GM12878 (cell line): ENCODE measurements at regions not wholly inside any gene's neighbourhood (a gene's known extent, or its start where the extent isn't known, plus 50 kb on each side); places are given as distances from the start of the nearest gene placed in this dataset.

Source experiments
- ATAC-seq: fragments of 200-7000 bp; cut with Tn5 transposase; 3 replicates; pipeline ENCODE4 v1.9.1; 2020; ENCODE audit warnings: mild to moderate bottlenecking, moderate library complexity
- BruUV-seq: library from RNA; stranded (reverse); fragments of 400-500 nt; replicated peaks from 2 replicates; lab custom pipeline; 2021; lab: Mats Ljungman, UMichigan
- CTCF ChIA-PET: fragments of 300-600 bp; sonication (Branson Sonifier 250); formaldehyde crosslinking; extraction: SDS; loops from one replicate; lab custom pipeline; 2021; ENCODE audit warnings: inconsistent platforms; lab: Yijun Ruan, JAX
- POLR2A ChIA-PET: fragments of 350-600 bp; formaldehyde crosslinking; extraction: SDS; loops from one replicate; lab custom pipeline; 2021; ENCODE audit warnings: inconsistent platforms; lab: Charles Lee
- RAD21 ChIA-PET: fragments of 300-600 bp; sonication (Branson Sonifier 250); formaldehyde crosslinking; loops from one replicate; lab custom pipeline; 2023; ENCODE audit warnings: antibody characterized with exemption; ENCODE audit not compliant: unreplicated experiment; lab: Charles Lee
- SMC1A ChIA-PET: fragments of 300-600 bp; sonication (Branson Sonifier 250); formaldehyde crosslinking; loops from one replicate; lab custom pipeline; 2023; ENCODE audit not compliant: unreplicated experiment, uncharacterized antibody; lab: Charles Lee
- DNase-seq: peaks from one replicate; pipeline ENCODE4 v3.0.0-alpha.2; 2011; ENCODE audit warnings: low read depth, low spot score
- FAIRE-seq: peaks from 3 replicates; lab custom pipeline; 2011; peaks lifted over from hg19 to GRCh38; lab: Jason Lieb, UNC
- H2AFZ ChIP-seq: 2 replicates; pipeline ENCODE4 v1.6.0; 2011; ENCODE audit warnings: low read depth, low read length, control low read depth; ENCODE audit not compliant: control insufficient read depth
- H3K27ac ChIP-seq: 2 replicates; pipeline ENCODE4 v1.5.1; 2011; ENCODE audit warnings: control low read depth; ENCODE audit not compliant: control insufficient read depth, insufficient read depth
- H3K27me3 ChIP-seq, 2 experiments: replicated peaks in 1 of 2; 2 replicates each; pipeline versions ENCODE4 v1.6.0 to v1.6.1; 2011; ENCODE audit warnings: low read length in 1 of 2; ENCODE audit not compliant: control insufficient read depth in 2 of 2, insufficient read depth in 2 of 2
- H3K36me3 ChIP-seq, 2 experiments: 2 replicates each; pipeline ENCODE4 v1.5.1; 2011; ENCODE audit warnings: low read length in 1 of 2; ENCODE audit not compliant: control insufficient read depth in 2 of 2, insufficient read depth in 2 of 2
- H3K4me1 ChIP-seq: 2 replicates; pipeline ENCODE4 v1.6.1; 2011; ENCODE audit warnings: mild to moderate bottlenecking, low read length, moderate library complexity, mixed read lengths; ENCODE audit not compliant: control insufficient read depth, insufficient read depth
- H3K4me2 ChIP-seq: 2 replicates; pipeline ENCODE4 v1.6.0; 2011; ENCODE audit warnings: control low read depth; ENCODE audit not compliant: control insufficient read depth, insufficient read depth
- H3K4me3 ChIP-seq: fragments of 200-600 bp; sonication (generic); 2 replicates; pipeline ENCODE4 v1.5.1; 2016
- H3K79me2 ChIP-seq: 2 replicates; pipeline ENCODE4 v1.6.0; 2011; ENCODE audit warnings: low read length; ENCODE audit not compliant: control insufficient read depth, insufficient read depth
- H3K9ac ChIP-seq: 2 replicates; pipeline ENCODE4 v1.8.0; 2011; ENCODE audit warnings: low read length, control low read depth, mixed read lengths; ENCODE audit not compliant: control insufficient read depth, insufficient read depth
- H3K9me3 ChIP-seq: replicated peaks from 3 replicates; pipeline ENCODE4 v1.5.1; 2011; ENCODE audit warnings: mild to moderate bottlenecking, low read length; ENCODE audit not compliant: control insufficient read depth, insufficient read depth
- H4K20me1 ChIP-seq: 2 replicates; pipeline ENCODE4 v1.6.0; 2011; ENCODE audit not compliant: control insufficient read depth, insufficient read depth
- E2F8 ChIP-seq: fragments of 450-650 bp; IDR thresholded peaks from 2 replicates; pipeline ENCODE4 v1.6.1; 2018; ENCODE audit warnings: mild to moderate bottlenecking, low read depth, moderate library complexity; ENCODE audit not compliant: partially characterized antibody
- GABPA ChIP-seq: IDR thresholded peaks from 2 replicates; pipeline ENCODE4 v1.6.1; 2014; ENCODE audit warnings: antibody characterized with exemption, low read depth, mild to moderate bottlenecking, inconsistent platforms
- HDAC6 ChIP-seq: fragments of 200-600 bp; sonication (generic); IDR thresholded peaks from one replicate; pipeline ENCODE4 v1.8.0; 2017; ENCODE audit warnings: antibody characterized with exemption; ENCODE audit not compliant: unreplicated experiment
- KLF5 ChIP-seq: fragments of 450-650 bp; IDR thresholded peaks from 2 replicates; pipeline ENCODE4 v1.6.1; 2014; ENCODE audit warnings: mild to moderate bottlenecking; ENCODE audit not compliant: partially characterized antibody
- MLLT1 ChIP-seq: fragments of 450-650 bp; IDR thresholded peaks from 2 replicates; pipeline ENCODE4 v1.6.1; 2016; ENCODE audit warnings: mild to moderate bottlenecking
- MYB ChIP-seq: fragments of 150-350 bp; IDR thresholded peaks from 2 replicates; pipeline ENCODE4 v1.6.1; 2014; ENCODE audit warnings: mild to moderate bottlenecking, low read depth, low read length, borderline replicate concordance
- USF2 ChIP-seq: IDR thresholded peaks from 2 replicates; pipeline ENCODE4 v1.6.1; 2011; ENCODE audit warnings: low read depth, low read length, improper control_type of control experiment, borderline replicate concordance
- YBX1 ChIP-seq: fragments of 450-650 bp; IDR thresholded peaks from 2 replicates; pipeline ENCODE4 v1.6.1; 2016; ENCODE audit warnings: antibody characterized with exemption
- WGBS: methylation state at CpG from one replicate; pipeline ENCODE4 v1.1.6; 2016; ENCODE audit warnings: low lambda C conversion rate; ENCODE audit not compliant: insufficient replicate concordance, insufficient coverage; ENCODE audit errors: missing lambda C conversion rate; 5-methylcytosine and 5-hydroxymethylcytosine counted together
- in situ Hi-C: fragments of 300-500 bp; cut with MboI; formaldehyde crosslinking; loops from 9 replicates; pipeline ENCODE4 v1.14.3; 2018; ENCODE audit warnings: mixed read lengths
- intact Hi-C: fragments of 100-400 bp; cut with micrococcal nuclease; formaldehyde crosslinking; loops from one replicate; pipeline ENCODE4 v1.14.2; 2022; ENCODE audit not compliant: unreplicated experiment

GRCh38 chr5:106874531-106874930 lies 796.2 kb downstream of the EFNA5 start:
- H3K79me2 ChIP-seq, result no peaks in the 10 kb centered on the region
- in situ Hi-C loops (no loop called here), intact Hi-C loops (loop anchor here (2.0 to 10.0 kb wide), 2 partner anchors 420 to 606 kb away; no protein-coding TSS in a partner anchor)
- H3K9ac ChIP-seq, result no peak overlapping the region
- H3K4me1 ChIP-seq, result no peaks in the 10 kb centered on the region
- H3K9me3 ChIP-seq, result no peaks in the 10 kb centered on the region; the same call in 2 of the 3 replicates
- 57% methylated on average over 7 of the region's 7 CpGs for WGBS
- CTCF ChIA-PET, result no interaction called here
- TF ChIP-seq KLF5 (no peak), GABPA (no peak), HDAC6 (no peak), E2F8 (no peak), USF2 (no peak), YBX1 (no peak), MYB (no peak), MLLT1 (no peak)
- TF ChIP-seq, all 136 proteins: peak for 0
- SMC1A ChIA-PET, result interaction anchor here (1.0 kb wide), 1 partner anchor 605 kb away, joined by 3 read pairs; no protein-coding TSS in a partner anchor
- Histone ChIP-seq H2AFZ (no peak overlapping the region), H4K20me1 (no peaks in the 10 kb centered on the region), H3K4me3 (no peak overlapping the region), H3K27me3 (no peaks in the 10 kb centered on the region), H3K4me2 (no peak overlapping the region), H3K36me3 (no peaks in the 10 kb centered on the region), H3K27ac (no peak overlapping the region)
- DNase-seq (no peak), FAIRE-seq (no peak), ATAC-seq (no peak)
- RAD21 ChIA-PET, result interaction anchor here (1.5 to 2.5 kb wide), 2 partner anchors 13 to 605 kb away, joined by 3 to 6 read pairs; no protein-coding TSS in a partner anchor
- POLR2A ChIA-PET, result no interaction called here
- no TSS peak for BruUV-seq
